ENCODE measurements at regions not wholly inside any gene's neighbourhood (a gene's known extent, or its start where the extent isn't known, plus 50 kb on each side); places are given as distances from the start of the nearest gene placed in this dataset.

- H3K79me2 ChIP-seq (ENCODE audit: low read length) = no peaks in the 10 kb centered on the region
- no peak overlapping the region for H3K4me3 ChIP-seq (ENCODE audit: low read length)
- H3K9me2 ChIP-seq (replicated peaks; ENCODE audit: insufficient read depth, low read length) = no peaks in the 10 kb centered on the region
- H4K20me1 ChIP-seq (ENCODE audit: insufficient read depth, low read length) = no peaks in the 10 kb centered on the region
- H3K4me2 ChIP-seq (ENCODE audit: low read depth, low read length) = no peak overlapping the region
- TF ChIP-seq EZH2 (optimal IDR thresholded peaks at IDR 0.05; ENCODE audit: low read depth, low read length) (no peak), EZH2phosphoT487 (IDR thresholded peaks at IDR 0.05; ENCODE audit: low read length) (no peak), CTCF (IDR thresholded peaks at IDR 0.05; ENCODE audit: low read length) (no peak)
- no peak overlapping the region for H3K9ac ChIP-seq (ENCODE audit: low read length)
- no peaks in the 10 kb centered on the region for H3K4me1 ChIP-seq (ENCODE audit: low read length)
- H3K36me3 ChIP-seq (replicated peaks; ENCODE audit: insufficient read depth, low read length) = no peaks in the 10 kb centered on the region
- H3K27ac ChIP-seq (ENCODE audit: low read length) = no peak overlapping the region
- no peak overlapping the region for H2AFZ ChIP-seq (ENCODE audit: low read length)
- H3K9me3 ChIP-seq (replicated peaks; ENCODE audit: insufficient read depth, low read length) = no peaks in the 10 kb centered on the region
- H3K27me3 ChIP-seq (replicated peaks; ENCODE audit: insufficient read depth, low read length) = no peaks in the 10 kb centered on the region
- H3F3A ChIP-seq (ENCODE audit: insufficient read depth, low read length) = no peaks in the 10 kb centered on the region
- no peak for DNase-seq
These were observed 143.8 kb upstream of the VASH1 start for GRCh38 chr14:76617440-76617839.

- no peak for DNase-seq
- Histone ChIP-seq H3K9me2 (replicated peaks; ENCODE audit: insufficient read depth, low read length) (no peaks in the 10 kb centered on the region), H2AFZ (ENCODE audit: low read length) (no peak overlapping the region), H3K9me3 (replicated peaks; ENCODE audit: insufficient read depth, low read length) (no peaks in the 10 kb centered on the region), H3K9ac (ENCODE audit: low read length) (no peak overlapping the region), H3K27ac (ENCODE audit: low read length) (no peak overlapping the region), H3K4me1 (ENCODE audit: low read length) (no peaks in the 10 kb centered on the region), H3K4me2 (ENCODE audit: low read depth, low read length) (no peak overlapping the region), H3F3A (ENCODE audit: insufficient read depth, low read length) (no peaks in the 10 kb centered on the region), H3K79me2 (ENCODE audit: low read length) (no peaks in the 10 kb centered on the region), H4K20me1 (ENCODE audit: insufficient read depth, low read length) (no peaks in the 10 kb centered on the region), H3K36me3 (replicated peaks; ENCODE audit: insufficient read depth, low read length) (no peaks in the 10 kb centered on the region), H3K27me3 (replicated peaks; ENCODE audit: insufficient read depth, low read length) (no peaks in the 10 kb centered on the region), H3K4me3 (ENCODE audit: low read length) (no peak overlapping the region)
- TF ChIP-seq EZH2phosphoT487 (IDR thresholded peaks at IDR 0.05; ENCODE audit: low read length) = no peak
- TF ChIP-seq CTCF (IDR thresholded peaks at IDR 0.05; ENCODE audit: low read length) = no peak
- TF ChIP-seq EZH2 (optimal IDR thresholded peaks at IDR 0.05; ENCODE audit: low read depth, low read length) = no peak
These were observed 124.7 kb upstream of the VASH1 start for GRCh38 chr14:76636602-76637001.

GRCh38 chr14:76638841-76639240, 122.4 kb upstream of the VASH1 start:
- no peak overlapping the region for H3K9ac ChIP-seq (ENCODE audit: low read length)
- H3K9me2 ChIP-seq (replicated peaks; ENCODE audit: insufficient read depth, low read length) = no peaks in the 10 kb centered on the region
- no peak overlapping the region for H2AFZ ChIP-seq (ENCODE audit: low read length)
- H3K27ac ChIP-seq (ENCODE audit: low read length) = no peak overlapping the region
- no peak for TF ChIP-seq EZH2 (optimal IDR thresholded peaks at IDR 0.05; ENCODE audit: low read depth, low read length)
- TF ChIP-seq EZH2phosphoT487 (IDR thresholded peaks at IDR 0.05; ENCODE audit: low read length) = no peak
- no peak for TF ChIP-seq CTCF (IDR thresholded peaks at IDR 0.05; ENCODE audit: low read length)
- no peak overlapping the region for H3K4me2 ChIP-seq (ENCODE audit: low read depth, low read length)
- H3K36me3 ChIP-seq (replicated peaks; ENCODE audit: insufficient read depth, low read length) = no peaks in the 10 kb centered on the region
- H3K79me2 ChIP-seq (ENCODE audit: low read length) = no peaks in the 10 kb centered on the region
- no peaks in the 10 kb centered on the region for H3K9me3 ChIP-seq (replicated peaks; ENCODE audit: insufficient read depth, low read length)
- H3K27me3 ChIP-seq (replicated peaks; ENCODE audit: insufficient read depth, low read length) = no peaks in the 10 kb centered on the region
- no peak overlapping the region for H3K4me3 ChIP-seq (ENCODE audit: low read length)
- no peaks in the 10 kb centered on the region for H3F3A ChIP-seq (ENCODE audit: insufficient read depth, low read length)
- no peaks in the 10 kb centered on the region for H4K20me1 ChIP-seq (ENCODE audit: insufficient read depth, low read length)
- no peaks in the 10 kb centered on the region for H3K4me1 ChIP-seq (ENCODE audit: low read length)
- no peak for DNase-seq

Data from MM.1S (cell line).